Lower leg skin (tissue), 3 donors: ENCODE measurements at regions not wholly inside any gene's neighbourhood (a gene's known extent, or its start where the extent isn't known, plus 50 kb on each side); places are given as distances from the start of the nearest gene placed in this dataset.

ENCODE experiments used
- CTCF ChIP-seq, 3 donors: fragments of 450-650 bp; IDR thresholded peaks; one replicate each; pipeline ENCODE4 v1.5.1; 2016; ENCODE audit warnings: antibody characterized with exemption in 3 of 3, mild to moderate bottlenecking in 3 of 3, moderate library complexity in 2 of 3
- POLR2A ChIP-seq, 2 donors: fragments of 450-650 bp; IDR thresholded peaks; one replicate each; pipeline ENCODE4 v1.6.1; 2016 to 2017; ENCODE audit warnings: antibody characterized with exemption in 2 of 2, mild to moderate bottlenecking in 1 of 2, moderate library complexity in 1 of 2

DNA sequence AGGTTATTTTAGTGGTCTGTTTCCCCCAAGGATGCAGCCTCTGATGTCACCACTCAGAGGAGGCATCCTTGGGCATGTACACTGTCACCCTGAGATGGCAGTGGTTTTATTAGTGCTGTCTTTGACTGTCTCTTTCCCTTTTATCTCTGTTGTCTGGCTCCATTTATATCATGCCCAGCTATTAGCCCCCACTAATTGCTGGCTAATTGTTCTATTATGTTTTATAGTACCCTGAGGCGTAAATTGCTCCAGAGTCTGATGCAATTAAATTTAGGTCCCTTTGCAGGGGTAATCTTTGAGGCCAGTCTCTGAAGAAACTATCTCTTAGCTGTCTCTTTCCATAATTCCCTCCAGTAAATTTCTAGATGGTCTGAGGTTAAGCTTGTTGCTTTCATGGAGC lies 301.0 kb upstream of the KLHL29 start:
- TF ChIP-seq CTCF (IDR thresholded peaks at IDR 0.05) (no peak), POLR2A (IDR thresholded peaks at IDR 0.05) (no peak)
